ENCODE measurements at regions not wholly inside any gene's neighbourhood (a gene's known extent, or its start where the extent isn't known, plus 50 kb on each side); places are given as distances from the start of the nearest gene placed in this dataset.

DNA sequence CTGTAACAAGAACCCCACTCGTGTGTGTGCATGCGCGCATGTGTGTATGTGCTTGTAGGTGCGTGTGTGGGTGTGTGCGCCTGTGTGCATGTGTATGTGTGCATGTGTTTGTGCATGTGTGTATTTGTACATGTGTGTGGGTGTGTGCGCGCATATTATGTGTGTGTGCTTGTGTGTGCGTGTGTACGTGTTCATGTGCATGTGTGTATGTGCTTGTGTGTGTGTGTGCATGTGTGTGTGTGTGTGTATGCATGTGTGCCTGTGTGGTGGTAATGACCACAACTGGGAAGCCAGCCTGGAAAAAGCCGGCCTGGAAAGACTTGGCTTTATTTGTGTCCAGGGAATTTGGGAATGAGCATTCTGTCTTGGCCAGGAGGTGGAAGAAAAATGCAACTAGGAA, 157.5 kb downstream of the PAX1 start:
- intact Hi-C loops (cut with DNase I) = no loop called here

DNA sequence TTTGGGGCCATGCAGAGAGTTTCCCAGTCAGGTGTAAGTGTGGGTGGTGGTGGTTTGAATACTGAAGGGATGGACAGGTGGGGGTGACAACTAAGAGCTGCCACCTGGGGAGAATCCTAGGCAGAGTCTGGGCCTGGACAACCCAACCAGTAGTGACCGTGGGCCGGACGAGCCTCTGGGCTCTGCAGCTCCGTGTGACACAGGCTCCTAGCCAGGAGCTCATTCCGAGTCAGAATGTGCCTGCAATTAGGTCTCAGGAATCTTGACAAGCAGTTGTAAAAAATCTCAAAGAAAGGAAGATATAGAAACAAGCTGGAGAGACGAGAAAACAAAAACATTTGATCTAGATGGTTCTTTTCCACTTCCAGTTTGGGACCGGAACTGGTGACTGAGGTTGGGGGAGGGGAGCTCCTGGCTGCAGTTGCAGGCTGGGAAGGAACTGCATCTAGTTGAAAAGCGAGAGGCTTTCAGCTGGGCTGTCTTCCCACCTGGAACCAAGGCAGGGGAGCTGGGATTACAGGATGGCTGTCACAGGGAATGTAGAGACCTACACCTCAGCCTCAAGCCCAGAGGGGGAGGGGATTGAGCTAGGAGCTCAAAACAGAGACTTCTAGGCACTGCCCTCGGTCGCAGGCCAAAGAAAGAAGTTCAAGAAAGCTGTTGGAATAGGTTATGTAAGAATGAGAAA, 156.9 kb downstream of the PAX1 start:
- DNase-seq (ENCODE audit: low spot score) = no peak
- intact Hi-C loops (cut with DNase I) = no loop called here

More for the DNA sequence above, 157.5 kb downstream of the PAX1 start:
- no peak for DNase-seq (ENCODE audit: low spot score)

GRCh38 chr20:21840991-21841390, 135.5 kb downstream of the PAX1 start:
- intact Hi-C loops (cut with DNase I) = no loop called here
- DNase-seq (ENCODE audit: low spot score) = no peak

DNA sequence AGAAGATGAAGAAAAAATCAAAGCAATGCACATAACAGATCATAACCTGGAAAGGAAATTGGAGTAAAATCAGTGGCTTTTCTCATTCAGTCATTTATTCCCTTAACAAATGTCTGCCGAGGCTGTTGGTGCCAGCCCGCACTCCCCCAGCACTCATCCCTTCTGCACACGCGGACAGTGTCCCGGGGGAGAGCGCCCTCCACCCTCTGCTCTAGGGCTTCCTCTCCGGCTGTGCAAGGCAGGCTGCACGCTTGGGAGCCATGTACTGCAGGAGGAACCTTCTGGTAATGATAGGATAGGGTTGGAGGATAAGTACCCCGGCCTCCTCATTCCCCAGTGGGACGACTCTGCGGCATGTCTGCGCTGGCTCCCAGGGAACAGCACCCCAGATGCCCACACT, 134.5 kb downstream of the PAX1 start:
- intact Hi-C loops (cut with DNase I) = no loop called here
- no peak for DNase-seq (ENCODE audit: low spot score)

- intact Hi-C loops (cut with DNase I) = no loop called here
- no peak for DNase-seq (ENCODE audit: low spot score)
Measured at GRCh38 chr20:21836346-21836745, 130.9 kb downstream of the PAX1 start.

DNA sequence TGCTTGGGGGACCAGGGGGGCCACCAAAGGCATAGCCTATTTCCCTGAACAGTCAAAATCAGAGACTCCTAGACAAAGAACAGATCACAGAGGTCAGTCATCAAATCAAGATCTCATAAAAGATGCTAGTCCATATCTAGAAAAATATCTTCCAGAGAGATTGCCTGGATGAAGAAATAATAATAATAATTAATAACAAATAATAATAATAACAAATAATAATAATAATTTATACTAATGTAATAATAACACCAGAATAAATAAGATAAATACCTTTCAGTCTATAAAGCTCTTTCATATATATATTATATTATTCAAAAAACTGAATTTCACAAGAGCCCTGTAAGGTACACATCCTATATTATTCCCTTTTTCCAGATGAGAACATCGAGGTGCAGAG, 129.6 kb downstream of the PAX1 start:
- DNase-seq (ENCODE audit: low spot score) = no peak
- intact Hi-C loops (cut with DNase I) = no loop called here

- DNase-seq (ENCODE audit: low spot score) = no peak
Measured at GRCh38 chr20:21832442-21833385, 127.2 kb downstream of the PAX1 start.

DNA sequence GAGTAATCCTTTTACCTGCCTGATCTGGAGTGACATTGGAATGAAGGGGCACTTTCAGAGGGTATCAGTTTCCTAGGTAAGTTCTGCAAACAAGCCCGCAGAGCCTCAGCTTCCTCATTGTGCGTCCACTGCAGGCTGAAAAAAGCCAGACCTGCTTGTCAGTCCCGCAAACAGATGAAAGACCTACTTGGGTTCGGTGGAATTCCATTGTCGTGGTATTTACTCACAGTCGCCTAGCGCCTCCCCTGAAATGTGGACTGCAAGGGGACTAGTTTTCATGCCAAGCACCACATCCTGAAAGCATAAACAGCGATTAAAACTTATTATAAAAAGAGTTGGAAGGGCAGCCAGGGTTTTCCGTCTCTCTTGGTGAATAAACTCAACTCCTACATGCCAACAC, 121.5 kb downstream of the PAX1 start:
- intact Hi-C loops (cut with DNase I) = loop anchor here in 1 of 2 donors (10.0 kb wide), 1 partner anchor 62 kb away; no protein-coding TSS in a partner anchor
- DNase-seq (ENCODE audit: low spot score) = no peak

More at GRCh38 chr20:21832442-21833385, 127.2 kb downstream of the PAX1 start:
- intact Hi-C loops (cut with DNase I) = no loop called here

DNA sequence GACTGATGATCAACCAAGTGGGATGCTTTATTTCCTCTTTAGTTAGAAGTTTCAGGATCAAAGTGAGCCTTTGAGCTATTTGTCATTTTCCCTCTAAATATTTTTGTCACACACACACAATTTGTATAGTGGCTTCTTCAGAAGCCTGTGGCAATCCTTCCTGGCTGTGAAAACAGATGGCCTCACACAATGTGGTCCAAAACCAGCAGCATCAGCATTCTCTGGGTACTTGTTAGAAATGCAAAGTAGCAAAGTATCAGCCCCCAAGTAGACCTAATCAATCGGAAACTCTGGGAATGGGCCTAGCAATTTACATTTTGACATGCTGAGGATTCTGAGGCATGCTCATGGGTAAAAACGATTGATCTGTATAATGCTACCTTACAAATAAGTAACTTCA, 115.9 kb downstream of the PAX1 start:
- intact Hi-C loops (cut with DNase I) = loop anchor here in 1 of 2 donors (10.0 kb wide), 1 partner anchor 57 kb away; no protein-coding TSS in a partner anchor

DNA sequence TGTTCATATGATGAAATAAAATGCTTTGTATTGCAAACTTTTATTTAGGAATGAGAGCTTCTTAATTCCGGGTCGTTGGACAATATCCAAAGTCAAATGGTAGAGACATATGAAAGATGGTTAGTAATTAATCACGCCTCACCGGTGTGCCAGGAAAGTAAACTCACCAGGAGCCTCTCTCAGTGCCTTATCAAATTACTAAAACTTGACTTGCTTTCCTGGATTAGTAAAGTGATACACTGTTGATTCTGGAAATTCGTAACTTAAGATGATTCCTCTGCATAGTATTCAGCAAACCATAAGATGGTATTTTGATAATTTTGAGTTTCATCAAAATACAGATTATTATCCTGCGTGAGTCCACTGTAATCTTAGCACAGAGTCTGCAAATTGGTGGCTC, 115.2 kb downstream of the PAX1 start:
- DNase-seq (ENCODE audit: low spot score) = no peak
- intact Hi-C loops (cut with DNase I) = loop anchor here in 1 of 2 donors (10.0 kb wide), 1 partner anchor 56 kb away; no protein-coding TSS in a partner anchor

More for the DNA sequence above, 115.9 kb downstream of the PAX1 start:
- no peak for DNase-seq (ENCODE audit: low spot score)

- intact Hi-C loops (cut with DNase I) = loop anchor here in 1 of 2 donors (10.0 kb wide), 1 partner anchor 55 kb away; no protein-coding TSS in a partner anchor
- DNase-seq (ENCODE audit: low spot score) = no peak
Measured at GRCh38 chr20:21820045-21820444, 114.6 kb downstream of the PAX1 start.

DNA sequence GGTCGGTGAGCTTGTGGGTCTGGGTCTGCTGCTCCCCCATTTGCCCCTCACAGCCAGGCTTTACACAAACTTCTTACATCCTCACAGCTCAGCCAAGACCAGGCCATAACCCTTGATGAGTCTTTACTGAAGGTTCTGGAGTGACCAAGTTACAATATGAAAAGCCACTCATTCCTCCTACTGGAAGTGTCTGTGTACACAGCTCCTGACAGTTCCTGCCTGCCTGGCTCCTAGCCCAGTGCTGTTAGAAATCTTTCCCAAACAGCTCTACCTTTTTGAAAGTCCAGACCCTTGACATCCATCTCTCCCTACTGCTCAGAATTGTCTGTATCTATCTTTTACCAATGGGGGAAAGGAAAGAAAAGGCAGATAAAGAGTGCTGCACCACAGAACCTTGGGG, 106.9 kb downstream of the PAX1 start:
- DNase-seq (ENCODE audit: low spot score) = no peak
- intact Hi-C loops (cut with DNase I) = no loop called here

DNA sequence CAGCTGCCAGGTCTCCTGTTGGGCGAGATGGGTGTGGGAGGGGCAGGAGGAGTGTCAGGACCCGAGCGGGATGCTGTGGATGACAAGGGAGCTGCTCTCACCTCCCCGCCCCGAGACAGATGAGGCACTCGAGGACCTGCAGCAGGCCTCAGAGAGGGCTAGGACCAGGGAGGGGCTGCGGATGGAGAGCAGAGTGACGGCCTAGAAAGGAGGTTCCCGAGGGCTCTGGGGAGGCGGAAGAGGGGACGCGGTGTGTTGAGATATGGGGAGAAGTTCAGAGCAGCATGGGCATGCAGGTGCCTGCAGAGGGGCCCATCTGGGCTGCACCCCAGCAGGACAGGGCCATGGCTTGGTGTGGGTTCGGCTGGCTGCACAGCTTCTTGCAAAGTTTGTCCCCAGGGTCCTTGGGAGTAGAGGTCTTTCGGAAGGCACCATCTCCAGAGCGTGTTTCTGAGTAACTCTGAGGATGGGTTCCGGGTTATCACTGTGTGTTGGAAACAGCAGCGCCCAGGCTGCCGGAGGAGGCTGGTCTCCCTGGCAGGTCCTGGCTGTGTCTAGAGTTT, 104.6 kb downstream of the PAX1 start:
- intact Hi-C loops (cut with DNase I) = loop anchor here in 1 of 2 donors (5.0 to 10.0 kb wide), 2 partner anchors 297 to 1135 kb away; no protein-coding TSS in a partner anchor
- no peak for DNase-seq (ENCODE audit: low spot score)

DNA sequence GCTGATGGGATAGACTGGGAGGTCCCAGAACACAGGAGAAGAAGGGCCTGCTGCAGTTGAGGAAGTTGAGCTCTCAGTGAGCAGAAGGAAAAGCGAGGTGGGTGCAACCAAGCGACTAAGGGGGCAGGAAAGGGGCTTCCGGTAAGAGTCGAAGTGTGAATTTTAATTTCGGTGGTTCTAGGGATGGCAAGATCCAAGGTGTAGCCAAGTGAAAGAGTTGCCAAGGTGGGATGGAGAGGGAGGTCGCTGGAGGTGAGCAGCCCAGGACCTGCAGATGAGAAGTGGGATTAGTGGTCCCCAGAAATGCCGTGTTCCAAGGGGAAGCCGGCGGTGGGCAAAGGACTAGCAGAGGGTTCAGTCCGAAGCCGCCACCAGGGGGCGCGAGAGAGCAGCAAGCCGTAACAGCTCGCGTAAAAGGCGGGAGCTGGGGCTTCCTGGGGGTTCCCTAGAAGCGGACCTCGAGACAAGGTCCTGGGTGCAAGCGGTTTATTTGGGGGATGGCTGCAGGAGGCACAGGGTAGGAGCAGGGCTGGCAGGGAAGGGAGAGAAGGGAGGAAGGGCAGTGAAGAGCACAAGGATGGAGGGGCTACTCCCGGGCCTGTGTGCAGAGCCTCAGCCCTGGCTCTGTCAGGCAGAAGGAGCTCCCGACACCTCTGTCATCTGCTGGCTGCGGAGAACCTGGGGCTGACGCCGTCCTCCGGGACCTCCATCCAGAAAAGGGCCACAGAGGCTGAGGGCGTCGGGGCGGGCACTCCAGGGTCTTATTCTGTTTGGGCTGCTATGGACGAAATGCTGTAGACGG, 103.6 kb downstream of the PAX1 start:
- peak; percentile 89 for DNase-seq (ENCODE audit: low spot score)
- intact Hi-C loops (cut with DNase I) = loop anchor here in 1 of 2 donors (5.0 to 10.0 kb wide), 2 partner anchors 298 to 1134 kb away; no protein-coding TSS in a partner anchor

DNA sequence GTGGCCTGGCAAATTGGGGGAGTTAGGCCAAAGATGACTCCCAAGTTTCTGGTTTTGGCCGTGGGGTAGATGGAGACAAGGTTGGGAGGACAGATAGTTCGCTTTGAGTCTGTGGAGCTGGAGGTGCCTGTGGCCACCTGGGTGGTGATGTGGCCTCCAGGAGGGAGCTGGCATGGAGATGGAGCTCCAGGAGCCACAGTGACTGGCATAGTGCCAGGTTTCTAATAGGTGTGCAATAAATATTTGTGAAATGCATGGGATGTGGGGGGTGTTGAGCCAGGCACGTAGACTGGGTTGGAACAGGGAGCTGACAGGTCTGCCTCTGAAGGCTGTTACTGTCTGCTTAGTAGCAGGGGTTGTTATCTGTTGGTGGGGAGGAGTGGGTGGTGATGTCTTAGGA, 102.7 kb downstream of the PAX1 start:
- no peak for DNase-seq (ENCODE audit: low spot score)
- intact Hi-C loops (cut with DNase I) = loop anchor here in 1 of 2 donors (5.0 to 10.0 kb wide), 2 partner anchors 299 to 1133 kb away; no protein-coding TSS in a partner anchor

GRCh38 chr20:21804802-21805201, 99.3 kb downstream of the PAX1 start:
- intact Hi-C loops (cut with DNase I) = loop anchor here in 1 of 2 donors (5.0 to 10.0 kb wide), 2 partner anchors 302 to 1130 kb away; no protein-coding TSS in a partner anchor
- DNase-seq (ENCODE audit: low spot score) = no peak

DNA sequence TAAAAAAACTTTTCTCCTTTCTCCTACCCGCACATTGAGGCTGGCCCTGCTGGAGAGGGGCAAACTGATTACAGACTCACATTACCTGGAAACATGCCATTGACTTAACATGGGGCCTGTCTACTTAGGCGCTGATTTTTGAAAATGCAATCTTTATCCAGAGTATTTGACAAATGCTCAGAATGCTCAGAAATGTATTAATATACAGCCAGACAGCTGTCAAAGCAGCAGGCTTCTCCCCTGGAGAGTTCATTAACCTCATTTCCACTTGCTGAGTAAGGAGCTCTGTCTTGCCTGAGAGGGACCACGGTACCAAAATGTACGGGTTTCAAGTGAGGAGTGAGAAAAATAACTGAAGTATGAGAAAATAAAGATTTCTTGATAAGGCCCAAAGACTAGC, 95.7 kb downstream of the PAX1 start:
- intact Hi-C loops (cut with DNase I) = loop anchor here in 1 of 2 donors (10.0 kb wide), 1 partner anchor 1126 kb away; no protein-coding TSS in a partner anchor
- no peak for DNase-seq (ENCODE audit: low spot score)

GRCh38 chr20:21798384-21798783, 92.9 kb downstream of the PAX1 start:
- intact Hi-C loops (cut with DNase I) = no loop called here
- no peak for DNase-seq (ENCODE audit: low spot score)

- intact Hi-C loops (cut with DNase I) = no loop called here
- DNase-seq (ENCODE audit: low spot score) = no peak
Measured at GRCh38 chr20:21796059-21796458, 90.6 kb downstream of the PAX1 start.
